Endothelial cell of umbilical vein (primary cell): ENCODE measurements at regions not wholly inside any gene's neighbourhood (a gene's known extent, or its start where the extent isn't known, plus 50 kb on each side); places are given as distances from the start of the nearest gene placed in this dataset.

Experiments used
- BruUV-seq: library from RNA; stranded (reverse); fragments of 400-500 nt; replicated peaks from 2 replicates; lab custom pipeline; 2021; lab: Mats Ljungman, UMichigan
- CTCF ChIA-PET: fragments of 300-600, 350-600 bp; sonication (Branson Sonifier 250); formaldehyde crosslinking; loops from one replicate; lab custom pipeline; 2021; ENCODE audit warnings: antibody characterized with exemption, inconsistent platforms; lab: Charles Lee
- POLR2A ChIA-PET: fragments of 300-600, 350-600 bp; sonication (Branson Sonifier 250); formaldehyde crosslinking; loops from one replicate; lab custom pipeline; 2021; ENCODE audit warnings: antibody characterized with exemption, inconsistent platforms; lab: Charles Lee
- DNase-seq: peaks from one replicate; pipeline ENCODE4 v3.0.0-alpha.2; 2011; ENCODE audit warnings: low read depth, low spot score
- FAIRE-seq: peaks from 2 replicates; lab custom pipeline; 2011; peaks lifted over from hg19 to GRCh38; lab: Jason Lieb, UNC
- H2AFZ ChIP-seq: 2 replicates; pipeline ENCODE4 v1.6.0; 2012; ENCODE audit warnings: low read depth, low read length, control low read depth, inconsistent platforms
- H3K27ac ChIP-seq: 2 replicates; pipeline ENCODE4 v1.5.1; 2011; ENCODE audit warnings: low read depth, mild to moderate bottlenecking, control low read depth, low read length, moderate library complexity; ENCODE audit not compliant: insufficient read depth
- H3K27me3 ChIP-seq, 2 experiments: 2 replicates each; pipeline versions ENCODE4 v1.6.0 to v1.6.1; 2011; ENCODE audit warnings: low read length in 2 of 2, mixed read lengths in 1 of 2; ENCODE audit not compliant: control insufficient read depth in 2 of 2, insufficient read depth in 2 of 2
- H3K36me3 ChIP-seq, 2 experiments: 2 replicates in 1 of 2; 3 replicates in 1 of 2; pipeline ENCODE4 v1.5.1; 2011; ENCODE audit warnings: low read length in 2 of 2, mild to moderate bottlenecking in 1 of 2, moderate library complexity in 1 of 2; ENCODE audit not compliant: control insufficient read depth in 2 of 2, insufficient read depth in 2 of 2; ENCODE audit errors: extremely low read depth in 1 of 2
- H3K4me1 ChIP-seq: 3 replicates; pipeline ENCODE4 v1.5.1; 2011; ENCODE audit warnings: mild to moderate bottlenecking, low read length; ENCODE audit not compliant: control insufficient read depth, insufficient read depth; ENCODE audit errors: extremely low read depth
- H3K4me2 ChIP-seq: 2 replicates; pipeline ENCODE4 v1.6.1; 2011; ENCODE audit warnings: low read length, control low read depth, mixed read lengths; ENCODE audit not compliant: insufficient read depth
- H3K4me3 ChIP-seq, 3 experiments: fragments of 200-600 bp in 1 of 3; sonication (generic), shearing (Covaris generic) in 1 of 3; replicated peaks in 1 of 3; 2 replicates each; pipeline ENCODE4 v1.5.1; 2011 to 2016; ENCODE audit warnings: control low read depth in 3 of 3, low read length in 3 of 3, mild to moderate bottlenecking in 2 of 3, inconsistent platforms in 1 of 3, low read depth in 1 of 3, moderate library complexity in 1 of 3; ENCODE audit not compliant: insufficient read depth in 1 of 3
- H3K79me2 ChIP-seq: 2 replicates; pipeline ENCODE4 v1.6.0; 2012; ENCODE audit warnings: low read length, inconsistent platforms; ENCODE audit not compliant: control insufficient read depth, insufficient read depth
- H3K9ac ChIP-seq: replicated peaks from 2 replicates; pipeline ENCODE3; 2011; ENCODE audit warnings: low read length, control low read depth; ENCODE audit not compliant: insufficient read depth; ENCODE audit errors: extremely low read depth
- H3K9me1 ChIP-seq: replicated peaks from 3 replicates; pipeline ENCODE4 v1.6.0; 2011; ENCODE audit warnings: mild to moderate bottlenecking, low read length; ENCODE audit not compliant: control insufficient read depth, insufficient read depth; ENCODE audit errors: extremely low read depth
- H3K9me3 ChIP-seq: replicated peaks from 2 replicates; pipeline ENCODE4 v1.5.1; 2012; ENCODE audit warnings: low read length, inconsistent platforms; ENCODE audit not compliant: control insufficient read depth, insufficient read depth
- H4K20me1 ChIP-seq: replicated peaks from 2 replicates; pipeline ENCODE3; 2011; ENCODE audit warnings: mild to moderate bottlenecking, low read length; ENCODE audit not compliant: control insufficient read depth, insufficient read depth; ENCODE audit errors: extremely low read depth
- EZH2 ChIP-seq: IDR thresholded peaks from 2 replicates; pipeline ENCODE4 v1.6.1; 2012; ENCODE audit warnings: borderline replicate concordance, low read depth, mild to moderate bottlenecking, moderate library complexity, low read length, inconsistent platforms; ENCODE audit not compliant: severe bottlenecking
- FOS ChIP-seq: IDR thresholded peaks from 2 replicates; pipeline ENCODE4 v1.6.1; 2011; ENCODE audit warnings: mild to moderate bottlenecking, low read length, moderate library complexity, borderline replicate concordance; ENCODE audit not compliant: insufficient read depth
- GATA2 ChIP-seq: IDR thresholded peaks from 2 replicates; pipeline ENCODE4 v1.7.0; 2011; ENCODE audit warnings: low read depth, mild to moderate bottlenecking, moderate library complexity, mixed read lengths, low read length; ENCODE audit not compliant: insufficient read length, insufficient read depth
- JUN ChIP-seq: IDR thresholded peaks from 2 replicates; pipeline ENCODE4 v1.6.1; 2011; ENCODE audit warnings: borderline replicate concordance, low read depth; ENCODE audit not compliant: insufficient read length, insufficient read depth
- MYC ChIP-seq: IDR thresholded peaks from one replicate; pipeline ENCODE4 v1.6.1; 2011; ENCODE audit warnings: mild to moderate bottlenecking, low read depth, low read length
- POLR2A ChIP-seq: IDR thresholded peaks from 2 replicates; pipeline ENCODE4 v1.6.1; 2012; ENCODE audit warnings: low read depth, mild to moderate bottlenecking, control low read depth, low read length
- POLR2AphosphoS5 ChIP-seq: IDR thresholded peaks from 2 replicates; pipeline ENCODE4 v1.6.1; 2012; ENCODE audit warnings: low read depth, mild to moderate bottlenecking, control low read depth, low read length, moderate library complexity; ENCODE audit not compliant: insufficient read depth
- dilution Hi-C: fragments of 300-500 bp; cut with MboI; formaldehyde crosslinking; loops from one replicate; pipeline ENCODE4 v1.15.0; 2019; ENCODE audit warnings: low sequenced_read_pairs; ENCODE audit not compliant: extremely low pct_ligation_motif_present
- intact Hi-C: fragments of 100-400 bp; cut with micrococcal nuclease; formaldehyde crosslinking; loops from one replicate; pipeline ENCODE4 v1.10.0; 2022
- TF ChIP-seq, protein P1 (sequence below): IDR thresholded peaks from 2 replicates; pipeline ENCODE4 v1.6.1; 2011; ENCODE audit not compliant: insufficient read depth, insufficient read length
- TF ChIP-seq, protein P2 (sequence below), 2 donors: IDR thresholded peaks; 1 replicate in 1 of 2; 2 replicates in 1 of 2; pipeline ENCODE4 v1.5.1; 2011; ENCODE audit warnings: low read length in 2 of 2, mild to moderate bottlenecking in 2 of 2, moderate library complexity in 2 of 2, control low read depth in 1 of 2, inconsistent platforms in 1 of 2, low read depth in 1 of 2; ENCODE audit not compliant: insufficient read depth in 1 of 2; ENCODE audit errors: extremely low read depth in 1 of 2

DNA sequence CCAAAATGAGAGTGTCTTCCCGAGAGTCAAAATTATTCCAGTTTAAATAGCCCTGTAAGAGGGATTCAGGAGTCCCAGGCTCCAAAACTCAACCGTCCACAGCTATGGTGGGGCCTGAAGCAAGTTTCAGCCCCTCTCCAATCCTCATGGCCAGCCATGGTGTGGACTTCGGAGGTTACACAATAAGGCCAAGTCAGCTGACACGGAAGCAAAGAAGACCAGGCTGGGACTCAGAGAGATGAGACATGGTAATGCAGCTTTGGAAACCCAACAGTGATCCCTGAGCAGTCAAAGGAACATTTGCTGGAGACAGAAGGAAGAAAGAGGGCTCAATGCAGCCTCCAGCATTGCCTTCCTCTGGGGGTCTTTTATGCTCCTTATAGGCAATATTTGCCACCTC, 324.6 kb upstream of the TLE3 start:
- no peaks in the 10 kb centered on the region for H4K20me1 ChIP-seq
- H3K4me1 ChIP-seq: no peaks in the 10 kb centered on the region
- CTCF ChIA-PET: no interaction called here
- H3K9me3 ChIP-seq: no peaks in the 10 kb centered on the region
- no peak overlapping the region for H3K4me3 ChIP-seq
- no TSS peak for BruUV-seq
- no peak overlapping the region for H2AFZ ChIP-seq
- H3K27me3 ChIP-seq: peaks cover 0 to 4% of the 10 kb centered on the region in 2 experiments
- no peak for FAIRE-seq
- no peak overlapping the region for H3K4me2 ChIP-seq
- intact Hi-C loops: no loop called here
- DNase-seq: no peak
- no peak overlapping the region for H3K9ac ChIP-seq
- H3K36me3 ChIP-seq: no peaks in the 10 kb centered on the region
- no peaks in the 10 kb centered on the region for H3K9me1 ChIP-seq
- no peak overlapping the region for H3K27ac ChIP-seq
- no peaks in the 10 kb centered on the region for H3K79me2 ChIP-seq
- POLR2A ChIA-PET: no interaction called here
- TF ChIP-seq FOS (no peak), MYC (no peak), EZH2 (no peak), POLR2A (no peak), JUN (no peak), GATA2 (no peak), POLR2AphosphoS5 (no peak)
- TF ChIP-seq, protein P1, sequence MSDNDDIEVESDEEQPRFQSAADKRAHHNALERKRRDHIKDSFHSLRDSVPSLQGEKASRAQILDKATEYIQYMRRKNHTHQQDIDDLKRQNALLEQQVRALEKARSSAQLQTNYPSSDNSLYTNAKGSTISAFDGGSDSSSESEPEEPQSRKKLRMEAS: no peak
- TF ChIP-seq, protein P2, sequence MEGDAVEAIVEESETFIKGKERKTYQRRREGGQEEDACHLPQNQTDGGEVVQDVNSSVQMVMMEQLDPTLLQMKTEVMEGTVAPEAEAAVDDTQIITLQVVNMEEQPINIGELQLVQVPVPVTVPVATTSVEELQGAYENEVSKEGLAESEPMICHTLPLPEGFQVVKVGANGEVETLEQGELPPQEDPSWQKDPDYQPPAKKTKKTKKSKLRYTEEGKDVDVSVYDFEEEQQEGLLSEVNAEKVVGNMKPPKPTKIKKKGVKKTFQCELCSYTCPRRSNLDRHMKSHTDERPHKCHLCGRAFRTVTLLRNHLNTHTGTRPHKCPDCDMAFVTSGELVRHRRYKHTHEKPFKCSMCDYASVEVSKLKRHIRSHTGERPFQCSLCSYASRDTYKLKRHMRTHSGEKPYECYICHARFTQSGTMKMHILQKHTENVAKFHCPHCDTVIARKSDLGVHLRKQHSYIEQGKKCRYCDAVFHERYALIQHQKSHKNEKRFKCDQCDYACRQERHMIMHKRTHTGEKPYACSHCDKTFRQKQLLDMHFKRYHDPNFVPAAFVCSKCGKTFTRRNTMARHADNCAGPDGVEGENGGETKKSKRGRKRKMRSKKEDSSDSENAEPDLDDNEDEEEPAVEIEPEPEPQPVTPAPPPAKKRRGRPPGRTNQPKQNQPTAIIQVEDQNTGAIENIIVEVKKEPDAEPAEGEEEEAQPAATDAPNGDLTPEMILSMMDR (IDR thresholded peaks at IDR 0.05; ENCODE audit: extremely low read depth in 1 of 2, insufficient read depth in 1 of 2, low read depth in 1 of 2, low read length in 2 of 2): no peak
- dilution Hi-C loops: no loop called here
